Suppressor macrophage (primary cell): ENCODE measurements at regions not wholly inside any gene's neighbourhood (a gene's known extent, or its start where the extent isn't known, plus 50 kb on each side); places are given as distances from the start of the nearest gene placed in this dataset.

Experiments used
- DNase-seq, 4 experiments: peaks; one replicate each; pipeline ENCODE4 v3.0.0-alpha.2; 2020 to 2022

- DNase-seq: no peak
Measured at GRCh38 chr7:131087756-131088658, 239.7 kb upstream of the MKLN1 start.

GRCh38 chr7:131090188-131090587, 237.5 kb upstream of the MKLN1 start:
- DNase-seq: no peak

DNA sequence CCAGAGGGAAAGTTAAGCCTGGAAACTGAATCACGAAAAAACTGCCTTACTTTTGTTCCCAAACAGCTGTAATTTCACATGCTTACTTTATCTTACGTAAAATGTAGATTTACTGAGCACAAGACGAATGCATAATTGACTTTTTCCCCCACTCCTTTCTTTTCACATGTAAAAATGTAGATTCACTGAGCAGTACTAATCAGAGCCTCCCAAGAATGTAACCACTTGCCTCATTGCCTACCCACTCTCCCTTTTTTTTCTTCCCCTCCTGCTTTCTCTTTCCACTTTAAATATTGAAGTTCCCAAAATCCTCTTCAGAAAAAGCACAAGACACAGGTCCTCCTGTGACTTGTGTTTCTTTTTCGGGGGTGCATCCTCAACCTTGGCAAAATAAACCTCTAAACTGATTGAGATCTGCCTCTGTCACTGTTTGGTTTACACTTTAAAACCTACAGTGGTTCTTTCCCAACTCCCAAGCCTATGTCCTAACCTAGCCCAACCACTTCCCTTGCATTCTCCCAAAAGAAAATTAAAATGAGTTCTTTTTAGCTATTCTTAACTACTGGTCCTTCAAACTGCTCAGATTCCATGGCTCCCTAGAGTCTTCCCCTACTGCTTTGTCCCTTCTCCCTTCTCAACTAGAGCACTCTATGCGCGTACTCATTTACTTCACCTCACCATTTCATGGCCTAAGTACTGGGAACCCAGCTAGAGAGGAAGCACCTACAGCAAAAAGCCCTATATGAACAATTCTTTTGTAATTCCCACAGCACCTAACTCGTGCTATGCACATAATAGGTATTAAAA, 236.6 kb upstream of the MKLN1 start:
- DNase-seq: peak in 2 of 4 experiments; percentile 12 to 36

DNA sequence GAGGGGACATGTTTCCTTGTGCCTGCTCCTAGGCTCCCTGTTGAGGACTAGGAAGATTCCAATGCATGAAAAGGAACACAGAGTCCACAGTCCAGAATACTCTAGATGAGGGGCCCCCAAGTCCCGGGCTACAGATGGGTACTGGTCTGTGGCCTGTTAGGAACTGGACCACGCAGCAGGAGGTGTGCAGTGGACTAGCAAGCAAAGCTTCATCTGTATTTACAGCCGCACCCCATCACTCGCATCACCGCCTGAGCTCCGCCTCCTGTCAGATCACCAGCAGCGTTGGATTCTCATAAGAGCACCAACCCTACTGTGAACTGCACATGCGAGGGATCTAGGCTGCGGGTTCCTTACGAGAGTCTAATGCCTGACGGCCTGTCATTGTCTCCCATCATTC, 233.0 kb upstream of the MKLN1 start:
- no peak for DNase-seq

- no peak for DNase-seq
Measured at GRCh38 chr7:131095346-131095745, 232.3 kb upstream of the MKLN1 start.

DNA sequence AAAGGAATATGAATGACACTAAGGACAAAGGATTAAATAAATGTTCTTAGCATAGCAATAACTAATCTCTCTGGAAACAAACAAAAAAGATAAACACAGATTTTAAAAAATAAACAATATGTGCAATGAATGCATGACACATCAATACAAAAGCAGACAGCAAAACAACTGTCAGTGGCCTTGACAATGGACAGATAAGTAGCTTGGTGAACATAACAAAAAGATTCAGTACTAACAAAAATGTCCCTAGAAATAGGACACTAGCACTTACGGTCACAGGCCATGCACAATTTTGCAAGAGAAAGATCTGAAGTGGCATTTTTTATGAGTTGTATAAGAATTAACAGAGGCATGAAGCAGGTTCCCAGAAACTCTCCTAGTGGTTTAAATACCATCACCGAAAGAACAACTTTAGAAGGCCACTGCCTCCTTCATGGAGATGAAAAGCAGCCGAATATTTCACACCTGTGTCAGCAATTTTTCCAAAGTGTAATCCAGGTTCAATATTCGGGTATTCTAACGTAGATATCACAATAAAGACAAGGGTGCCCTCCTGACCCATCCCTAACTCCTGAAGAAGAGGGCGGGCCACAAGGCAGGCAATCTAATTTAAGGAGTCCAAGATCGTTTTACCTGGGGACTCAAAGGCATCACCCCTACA, 231.3 kb upstream of the MKLN1 start:
- DNase-seq: no peak

DNA sequence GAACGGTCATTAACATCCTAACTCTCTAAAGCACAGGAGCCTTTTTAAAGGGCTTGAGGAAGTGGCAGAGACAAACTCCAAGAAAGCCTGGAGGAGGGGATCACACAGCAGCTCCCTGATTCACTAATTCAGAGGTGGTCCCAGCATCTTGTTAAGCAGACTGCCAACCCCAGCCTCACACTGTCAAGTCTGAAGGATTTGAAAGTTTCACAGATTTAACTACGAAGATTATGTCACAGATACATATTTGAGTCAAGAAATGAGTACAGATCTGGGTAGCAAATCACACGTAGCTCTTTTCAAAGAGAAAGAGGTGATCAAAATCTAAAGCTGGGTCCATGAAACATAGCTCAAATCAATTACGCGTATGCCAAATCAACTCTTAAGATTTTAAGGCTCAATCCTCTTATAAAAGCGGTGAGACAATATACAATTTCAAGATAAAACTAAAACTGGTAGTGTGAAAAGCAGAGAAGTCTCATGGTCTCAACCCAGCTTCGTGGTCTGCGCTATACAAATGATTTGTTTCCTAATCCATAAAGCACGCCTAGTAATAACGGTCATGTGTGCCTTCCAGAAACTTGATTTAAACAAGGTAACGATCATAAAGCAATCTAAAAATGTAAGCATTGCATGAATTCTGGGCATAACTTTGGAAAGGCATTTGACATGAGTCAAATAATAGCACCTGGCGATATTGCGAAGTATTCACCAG, 229.9 kb upstream of the MKLN1 start:
- DNase-seq: no peak

DNA sequence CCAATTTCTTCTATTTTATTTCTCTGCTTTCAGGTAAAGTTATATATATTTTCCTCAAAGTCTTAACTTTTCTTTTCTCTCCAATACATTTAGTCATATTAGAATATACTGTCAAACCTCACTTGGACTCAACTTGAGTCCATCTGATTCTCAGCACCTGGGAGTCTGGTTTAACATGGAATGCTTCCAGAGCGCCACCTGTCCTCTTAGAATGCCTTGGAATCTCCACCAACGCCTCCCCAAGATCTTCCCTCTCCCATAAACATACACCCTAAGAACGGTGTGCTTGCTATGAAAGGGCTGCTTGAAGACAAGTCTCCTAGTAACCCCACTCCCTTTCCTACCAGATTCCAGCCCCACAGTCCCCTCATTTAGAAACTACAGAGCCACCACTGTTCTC, 229.1 kb upstream of the MKLN1 start:
- DNase-seq: no peak

GRCh38 chr7:131100357-131101054, 227.2 kb upstream of the MKLN1 start:
- no peak for DNase-seq

- peak; percentile 10 to 43 (median 26) for DNase-seq
Measured at GRCh38 chr7:131103997-131104396, 223.7 kb upstream of the MKLN1 start.

DNA sequence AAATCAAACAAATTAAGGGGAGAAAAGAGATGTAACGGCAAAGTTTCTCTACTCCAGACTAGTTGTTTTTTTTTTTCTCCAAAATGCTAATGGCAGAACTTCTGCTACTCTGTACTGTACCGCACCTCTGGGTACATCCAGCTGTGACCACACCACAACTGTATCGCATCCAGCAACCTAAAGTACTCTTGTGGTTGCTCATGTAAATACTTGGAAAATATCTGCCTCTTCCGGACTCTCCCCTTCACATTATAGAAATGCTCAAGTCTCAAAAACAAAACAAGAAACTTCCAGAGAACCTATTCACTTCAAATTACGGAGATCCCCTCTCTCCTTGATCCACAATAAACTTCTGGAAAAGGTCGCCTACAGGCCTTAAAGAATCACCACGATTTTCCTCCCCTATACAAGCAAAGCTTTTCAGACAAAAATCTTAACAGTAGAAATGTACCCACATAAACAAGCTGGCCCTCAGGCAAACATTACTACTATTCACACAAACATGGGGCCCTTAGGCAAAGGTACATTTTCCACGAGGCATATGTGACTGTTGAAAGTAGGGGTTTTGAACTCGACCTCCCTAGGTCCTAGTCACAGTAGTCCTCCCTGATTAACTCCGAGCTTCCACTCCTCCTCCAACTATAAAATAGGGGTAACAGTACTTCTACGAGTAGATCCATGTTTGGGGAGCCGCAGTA, 222.9 kb upstream of the MKLN1 start:
- DNase-seq: no peak

DNA sequence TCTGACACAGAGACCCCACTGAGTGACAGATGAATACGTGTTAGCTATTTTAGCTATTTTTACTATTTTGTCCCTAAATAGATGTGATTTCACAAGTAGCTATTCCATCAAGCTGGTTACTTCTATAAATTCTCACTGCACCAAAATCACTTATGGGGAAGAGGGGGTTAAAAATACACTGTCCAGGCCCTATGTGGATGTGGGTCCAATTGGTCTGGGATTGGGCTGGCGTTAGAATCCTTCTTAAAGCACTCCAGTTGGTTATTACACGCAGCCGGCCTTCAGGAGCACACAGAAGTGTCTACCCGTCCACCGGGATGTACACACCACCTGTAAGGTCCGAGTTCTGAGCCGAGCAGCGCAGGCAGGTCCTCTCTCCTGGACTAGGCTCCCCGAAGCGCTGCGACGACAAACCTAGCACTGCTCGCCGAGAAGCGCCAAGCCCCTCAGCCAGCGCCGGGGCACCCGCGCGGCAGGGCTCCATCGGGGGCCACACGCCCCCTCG, 222.3 kb upstream of the MKLN1 start:
- DNase-seq: no peak

DNA sequence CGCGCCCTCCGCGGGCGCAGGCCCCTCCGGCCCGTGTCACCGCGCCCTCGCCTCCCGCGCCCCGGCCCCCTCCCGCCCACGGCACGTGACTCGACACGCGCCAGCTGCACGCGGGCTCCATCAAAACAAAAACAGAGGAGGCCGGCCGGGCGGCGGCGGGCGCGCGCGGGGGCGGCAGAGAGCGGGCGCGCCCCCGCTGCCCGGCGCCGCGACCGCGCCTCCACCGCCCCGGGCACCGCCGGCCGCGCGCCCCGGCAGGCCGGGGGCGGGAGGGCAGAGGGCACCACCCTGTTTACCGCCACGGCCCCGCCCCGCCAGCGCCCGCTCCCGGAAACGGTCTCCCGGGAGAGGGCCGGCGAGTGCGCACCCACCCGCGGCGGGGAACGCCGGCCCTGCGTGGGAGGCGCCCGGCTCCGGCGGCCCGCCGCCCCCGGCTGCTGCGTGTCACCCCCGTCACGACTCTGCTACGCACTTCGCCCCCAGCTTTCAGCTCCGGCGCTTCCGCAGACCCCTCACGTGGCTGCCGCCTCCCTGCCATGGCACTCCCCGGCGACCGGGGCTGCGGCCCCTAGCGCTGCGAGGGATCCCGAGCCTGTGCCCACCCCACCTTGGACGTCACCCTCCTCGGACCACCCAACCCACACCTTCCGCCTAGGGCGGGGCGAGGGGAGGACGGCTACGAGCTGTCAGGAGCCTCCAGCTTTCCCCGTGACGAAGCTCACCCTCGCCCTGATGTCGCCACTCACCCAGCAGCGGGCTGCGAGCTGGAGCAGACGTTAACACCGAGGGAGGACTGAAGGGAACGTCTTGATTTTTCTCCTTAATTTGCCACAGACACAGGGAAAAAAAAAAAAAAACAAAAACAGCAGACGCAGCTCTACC, 221.6 kb upstream of the MKLN1 start:
- DNase-seq: peak; percentile 91 to 96 (median 94)

DNA sequence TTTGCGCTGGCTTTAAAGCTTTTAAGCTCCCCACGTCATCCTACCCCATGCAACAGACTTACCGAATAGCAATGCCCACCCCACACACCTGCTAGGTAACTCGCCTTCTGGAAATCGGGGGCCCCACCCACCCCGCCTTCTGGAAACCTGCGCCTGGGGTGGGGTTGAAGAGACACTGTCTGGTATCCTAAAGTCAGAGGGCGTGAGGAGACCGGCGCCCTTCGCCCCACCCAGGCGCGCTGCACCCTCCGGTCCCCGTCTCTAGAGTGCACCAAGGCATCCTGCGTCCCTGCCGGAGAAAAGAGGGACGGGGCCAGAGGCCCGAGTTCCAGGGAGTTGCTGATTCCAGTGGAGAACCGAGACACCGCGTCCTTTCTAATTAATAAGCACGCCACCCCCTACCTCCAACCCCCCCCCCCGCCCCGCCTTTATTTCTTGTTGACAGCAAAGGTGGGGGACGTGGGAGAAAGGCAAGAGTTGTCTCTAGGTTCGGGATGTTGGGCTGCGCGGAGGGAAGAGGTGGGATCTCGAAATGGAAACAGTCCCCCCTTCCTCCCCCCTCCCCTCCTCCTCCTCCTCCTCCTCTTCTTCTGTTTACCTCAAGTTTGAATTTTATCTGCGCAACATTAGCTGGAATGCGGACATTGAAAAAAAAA, 220.9 kb upstream of the MKLN1 start:
- DNase-seq: peak; percentile 53 to 68 (median 54)

DNA sequence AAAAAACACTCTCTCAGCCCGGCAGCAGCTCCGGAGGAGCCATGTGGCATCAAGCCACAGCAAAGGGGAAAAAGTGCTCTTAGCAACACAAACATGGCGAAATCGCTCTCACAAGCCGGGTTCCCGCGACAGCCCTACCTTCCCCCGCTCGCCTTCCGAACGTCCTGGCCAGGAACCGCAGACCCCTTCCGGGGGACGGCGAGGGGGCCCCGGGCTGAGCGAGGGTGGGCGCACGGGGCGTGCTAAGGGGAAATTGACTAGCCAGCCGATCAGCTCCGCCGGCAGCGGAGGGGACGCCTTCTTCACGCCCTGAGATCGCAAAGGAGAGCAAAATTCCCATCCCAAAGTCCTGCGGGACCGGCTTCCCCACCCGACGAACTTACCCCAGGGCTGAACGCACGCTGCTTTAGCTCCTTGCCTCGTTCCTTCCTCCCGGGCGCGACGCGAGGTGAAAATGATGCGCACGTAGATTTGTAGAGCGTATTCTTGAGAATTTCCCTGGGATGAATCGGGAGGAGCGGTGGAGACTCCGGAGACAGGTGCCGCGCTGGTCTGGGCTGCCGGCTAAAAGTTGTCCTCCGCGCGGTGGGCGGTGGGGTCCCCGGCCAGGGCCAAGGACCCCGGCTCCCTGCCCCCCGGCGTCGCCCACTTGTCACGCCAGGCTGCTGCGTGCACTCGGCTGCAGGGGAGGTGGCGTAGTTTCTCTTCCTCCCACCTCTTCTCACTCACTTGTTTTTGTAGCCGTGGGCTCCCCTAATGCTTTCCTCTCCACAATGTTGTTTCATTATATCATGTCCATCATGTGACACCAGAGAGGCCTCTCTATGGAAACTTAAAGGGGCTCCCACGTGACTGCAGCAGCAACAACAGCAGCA, 220.1 kb upstream of the MKLN1 start:
- DNase-seq: peak; percentile 76 to 92 (median 86)

DNA sequence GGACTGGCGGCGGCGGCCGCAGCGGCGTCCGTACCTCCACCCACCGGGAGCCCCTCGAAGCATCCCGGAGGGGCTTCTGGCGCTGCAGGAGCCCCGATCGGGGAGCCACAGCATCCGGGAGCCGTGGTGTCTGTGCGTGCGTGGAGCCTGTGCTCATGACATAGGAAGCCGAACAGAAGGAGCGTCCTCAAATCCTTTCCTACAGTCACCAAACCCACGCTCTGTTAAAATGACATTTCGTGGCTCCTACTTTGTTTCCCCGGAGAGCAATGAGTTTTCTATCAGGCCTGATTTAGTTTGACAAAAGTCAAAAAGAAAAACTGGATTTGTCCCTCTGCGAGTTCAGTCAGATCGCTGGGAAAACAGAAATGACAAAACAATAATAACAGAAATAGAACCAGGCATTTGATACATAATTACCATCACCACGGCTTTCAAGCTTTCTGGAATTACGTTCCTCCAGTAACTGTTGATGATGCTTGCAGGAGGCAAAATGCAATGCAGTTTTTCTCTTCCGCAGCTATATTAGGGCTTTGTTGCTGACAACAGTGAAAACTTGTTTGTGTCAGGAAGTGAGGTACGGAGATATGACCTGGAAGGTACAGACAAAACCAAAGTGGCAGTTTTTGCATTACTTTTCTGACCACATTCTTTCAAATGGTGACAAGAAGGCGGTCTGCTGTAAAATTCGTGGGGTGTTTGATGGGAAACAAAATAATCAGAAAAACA, 219.3 kb upstream of the MKLN1 start:
- peak; percentile 42 to 66 (median 56) for DNase-seq

DNA sequence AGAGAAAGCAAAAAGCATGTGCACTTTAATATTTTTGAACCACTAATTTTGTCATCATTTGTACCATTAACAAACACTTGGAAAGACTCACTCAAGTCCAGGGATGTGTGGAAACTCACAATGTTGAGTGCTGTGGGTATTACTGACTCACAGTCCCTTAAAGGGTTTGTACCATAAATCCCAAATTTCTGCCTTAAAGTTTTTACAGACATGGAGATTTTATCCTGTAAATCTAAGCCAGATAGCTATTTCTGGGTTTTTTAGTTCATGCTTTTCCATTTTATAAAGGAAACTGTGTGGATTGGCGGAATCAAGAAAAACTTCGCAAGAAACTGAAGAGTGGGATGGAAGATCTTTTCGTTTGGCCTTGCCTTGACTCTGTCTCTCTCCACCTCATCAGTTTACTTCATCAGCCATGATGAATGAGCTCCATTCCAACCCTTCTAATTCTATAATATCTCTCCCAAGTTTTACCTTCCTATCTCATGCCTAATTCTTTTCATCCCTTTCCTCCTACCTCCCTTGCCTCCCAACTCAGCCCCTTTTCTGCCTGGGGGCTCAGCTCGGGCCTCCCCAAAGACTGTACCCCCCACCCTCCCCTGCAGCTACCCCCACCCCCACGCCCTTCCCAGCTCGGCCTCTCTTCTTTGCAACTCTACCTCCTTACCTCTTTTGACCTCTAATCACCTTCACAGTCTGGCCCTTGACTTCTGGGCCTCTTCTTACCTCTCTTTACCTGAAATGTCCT, 218.5 kb upstream of the MKLN1 start:
- DNase-seq: peak in 2 of 4 experiments; percentile 35 to 44
